Stomach smooth muscle (tissue), 2 donors: ENCODE measurements at regions not wholly inside any gene's neighbourhood (a gene's known extent, or its start where the extent isn't known, plus 50 kb on each side); places are given as distances from the start of the nearest gene placed in this dataset.
A peak's percentile ranks its signal among the peaks of the same experiment; 100 is the strongest.

Source experiments
- H3K27ac ChIP-seq: one replicate; pipeline ENCODE4 v1.7.0; 2013; ENCODE audit warnings: mild to moderate bottlenecking, low read length, inconsistent platforms
- H3K27me3 ChIP-seq, 2 donors: one replicate each; pipeline ENCODE4 v1.7.0; 2013; ENCODE audit warnings: low read length in 2 of 2; ENCODE audit not compliant: insufficient read depth in 2 of 2, control insufficient read depth in 1 of 2
- H3K36me3 ChIP-seq, 2 donors: one replicate each; pipeline ENCODE4 v1.7.0; 2013; ENCODE audit warnings: low read length in 2 of 2; ENCODE audit not compliant: control insufficient read depth in 2 of 2, insufficient read depth in 2 of 2
- H3K4me1 ChIP-seq: one replicate; pipeline ENCODE4 v1.7.0; 2013; ENCODE audit warnings: low read length; ENCODE audit not compliant: control insufficient read depth, insufficient read depth
- H3K4me3 ChIP-seq, 2 donors: one replicate each; pipeline ENCODE4 v1.7.0; 2013; ENCODE audit warnings: low read length in 2 of 2
- H3K9ac ChIP-seq, 2 donors: one replicate each; pipeline ENCODE4 v1.7.0; 2013; ENCODE audit warnings: low read length in 2 of 2, mild to moderate bottlenecking in 1 of 2
- H3K9me3 ChIP-seq, 2 donors: one replicate each; pipeline ENCODE4 v1.7.0; 2013; ENCODE audit warnings: low read length in 2 of 2; ENCODE audit not compliant: control insufficient read depth in 2 of 2
- donor health status: healthy.
- donor health status: Pancreatic carcinoma.

- Histone ChIP-seq H3K9ac (no peak overlapping the region), H3K9me3 (peaks cover 6 to 13% of the 10 kb centered on the region in 2 donors), H3K27ac (no peak overlapping the region), H3K4me1 (no peaks in the 10 kb centered on the region), H3K36me3 (no peaks in the 10 kb centered on the region), H3K27me3 (peaks cover 22 to 23% of the 10 kb centered on the region in 2 donors), H3K4me3 (no peak overlapping the region)
These were observed 61.5 kb upstream of the FZD10 start for GRCh38 chr12:130100634-130101362.

GRCh38 chr12:130101370-130101769 lies 60.9 kb upstream of the FZD10 start:
- Histone ChIP-seq H3K4me1 (no peaks in the 10 kb centered on the region), H3K27me3 (peaks cover 21 to 26% of the 10 kb centered on the region in 2 donors)

GRCh38 chr12:130102266-130102665 lies 60.0 kb upstream of the FZD10 start:
- H3K36me3 ChIP-seq: no peaks in the 10 kb centered on the region
- no peak overlapping the region for H3K9ac ChIP-seq
- H3K4me3 ChIP-seq: no peak overlapping the region
- H3K4me1 ChIP-seq: no peaks in the 10 kb centered on the region
- H3K9me3 ChIP-seq: peaks cover 6 to 13% of the 10 kb centered on the region in 2 donors
- H3K27ac ChIP-seq: no peak overlapping the region
- H3K27me3 ChIP-seq: peaks cover 21 to 25% of the 10 kb centered on the region in 2 donors

More at GRCh38 chr12:130101370-130101769, 60.9 kb upstream of the FZD10 start:
- Histone ChIP-seq H3K4me3 (no peak overlapping the region), H3K9ac (no peak overlapping the region), H3K9me3 (peaks cover 6 to 13% of the 10 kb centered on the region in 2 donors), H3K27ac (no peak overlapping the region), H3K36me3 (no peaks in the 10 kb centered on the region)

GRCh38 chr12:130104571-130105106 lies 57.6 kb upstream of the FZD10 start:
- Histone ChIP-seq H3K27me3 (peaks cover 21 to 25% of the 10 kb centered on the region in 2 donors), H3K36me3 (no peaks in the 10 kb centered on the region), H3K4me3 (peak overlapping the region in 1 of 2 donors; percentile 22), H3K4me1 (no peaks in the 10 kb centered on the region), H3K9me3 (peaks cover 6 to 13% of the 10 kb centered on the region in 2 donors), H3K27ac (no peak overlapping the region), H3K9ac (no peak overlapping the region)

- Histone ChIP-seq H3K9ac (no peak overlapping the region), H3K27me3 (peaks cover 14 to 18% of the 10 kb centered on the region in 2 donors), H3K36me3 (no peaks in the 10 kb centered on the region), H3K4me1 (no peaks in the 10 kb centered on the region), H3K4me3 (no peak overlapping the region), H3K27ac (no peak overlapping the region), H3K9me3 (no peaks in the 10 kb centered on the region)
These were observed 53.0 kb upstream of the FZD10 start for GRCh38 chr12:130109062-130109945.

- Histone ChIP-seq H3K27me3 (peaks cover 5 to 6% of the 10 kb centered on the region in 2 donors), H3K9ac (no peak overlapping the region), H3K9me3 (no peaks in the 10 kb centered on the region), H3K27ac (no peak overlapping the region), H3K4me1 (no peaks in the 10 kb centered on the region), H3K36me3 (no peaks in the 10 kb centered on the region), H3K4me3 (no peak overlapping the region)
These were observed 51.4 kb upstream of the FZD10 start for GRCh38 chr12:130110914-130111313.

- Histone ChIP-seq H3K4me3 (no peak overlapping the region), H3K27ac (no peak overlapping the region), H3K27me3 (peaks cover 4 to 5% of the 10 kb centered on the region in 2 donors), H3K4me1 (no peaks in the 10 kb centered on the region), H3K9ac (no peak overlapping the region), H3K36me3 (no peaks in the 10 kb centered on the region), H3K9me3 (no peaks in the 10 kb centered on the region)
These were observed 50.2 kb upstream of the FZD10 start for GRCh38 chr12:130111965-130112496.
